ENCODE measurements at regions not wholly inside any gene's neighbourhood (a gene's known extent, or its start where the extent isn't known, plus 50 kb on each side); places are given as distances from the start of the nearest gene placed in this dataset.

DNA sequence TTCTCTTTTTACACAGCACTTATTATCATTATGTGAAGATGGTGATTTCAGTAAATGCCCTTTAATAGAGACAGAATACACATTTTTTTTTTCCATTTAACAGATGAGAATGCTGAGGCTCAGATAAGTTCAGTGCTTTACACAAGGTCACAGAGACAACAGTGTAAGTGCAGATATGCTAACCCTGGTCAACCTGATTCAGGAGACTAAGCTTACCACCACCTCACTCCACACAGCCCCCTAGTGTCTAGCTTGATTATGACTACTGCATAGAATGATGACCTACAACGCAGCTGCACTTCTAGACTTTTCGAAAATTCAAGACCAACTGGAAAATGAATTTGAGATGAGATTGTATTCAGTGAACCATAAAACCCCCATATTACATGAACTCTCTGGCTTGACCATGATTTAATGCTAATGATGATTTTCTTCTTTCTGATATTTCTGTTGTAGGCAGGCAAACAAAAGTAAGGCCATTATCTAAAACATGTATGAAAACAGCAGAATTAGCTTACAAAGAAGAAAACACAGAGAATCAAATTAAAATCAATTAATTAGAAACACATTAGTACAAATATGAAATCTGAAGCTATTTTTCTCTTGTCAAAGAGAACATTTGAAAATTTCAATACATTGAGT is 212.1 kb upstream of the PHACTR1 start:
- TF ChIP-seq, protein P1, sequence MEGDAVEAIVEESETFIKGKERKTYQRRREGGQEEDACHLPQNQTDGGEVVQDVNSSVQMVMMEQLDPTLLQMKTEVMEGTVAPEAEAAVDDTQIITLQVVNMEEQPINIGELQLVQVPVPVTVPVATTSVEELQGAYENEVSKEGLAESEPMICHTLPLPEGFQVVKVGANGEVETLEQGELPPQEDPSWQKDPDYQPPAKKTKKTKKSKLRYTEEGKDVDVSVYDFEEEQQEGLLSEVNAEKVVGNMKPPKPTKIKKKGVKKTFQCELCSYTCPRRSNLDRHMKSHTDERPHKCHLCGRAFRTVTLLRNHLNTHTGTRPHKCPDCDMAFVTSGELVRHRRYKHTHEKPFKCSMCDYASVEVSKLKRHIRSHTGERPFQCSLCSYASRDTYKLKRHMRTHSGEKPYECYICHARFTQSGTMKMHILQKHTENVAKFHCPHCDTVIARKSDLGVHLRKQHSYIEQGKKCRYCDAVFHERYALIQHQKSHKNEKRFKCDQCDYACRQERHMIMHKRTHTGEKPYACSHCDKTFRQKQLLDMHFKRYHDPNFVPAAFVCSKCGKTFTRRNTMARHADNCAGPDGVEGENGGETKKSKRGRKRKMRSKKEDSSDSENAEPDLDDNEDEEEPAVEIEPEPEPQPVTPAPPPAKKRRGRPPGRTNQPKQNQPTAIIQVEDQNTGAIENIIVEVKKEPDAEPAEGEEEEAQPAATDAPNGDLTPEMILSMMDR (IDR thresholded peaks at IDR 0.05): peak in 1 of 3 donors; percentile 22
- no peak for TF ChIP-seq POLR2AphosphoS5 (IDR thresholded peaks at IDR 0.05)
- TF ChIP-seq POLR2A (IDR thresholded peaks at IDR 0.05): no peak

Data from breast epithelium (tissue), 3 donors.